HCT116 (cell line): ENCODE measurements at regions not wholly inside any gene's neighbourhood (a gene's known extent, or its start where the extent isn't known, plus 50 kb on each side); places are given as distances from the start of the nearest gene placed in this dataset.

Experiments
- ATAC-seq: fragments of 200-7000 bp; cut with Tn5 transposase; 2 replicates; pipeline ENCODE4 v1.9.1; 2020; ENCODE audit warnings: mild to moderate bottlenecking, moderate library complexity
- BruUV-seq: library from RNA; stranded (reverse); fragments of 400-500 nt; replicated peaks from 2 replicates; lab custom pipeline; 2021; lab: Mats Ljungman, UMichigan
- CTCF ChIA-PET: fragments of 300-600 bp; sonication (Branson Sonifier 250); formaldehyde crosslinking; loops from one replicate; lab custom pipeline; 2021; ENCODE audit warnings: antibody characterized with exemption; lab: Charles Lee
- POLR2A ChIA-PET: fragments of 300-600, 350-600 bp; sonication (Branson Sonifier 250); formaldehyde crosslinking; loops from one replicate; lab custom pipeline; 2021; ENCODE audit warnings: antibody characterized with exemption; lab: Charles Lee
- RAD21 ChIA-PET, 2 experiments: fragments of 300-600 bp; sonication (Branson Sonifier 250); formaldehyde crosslinking; loops; one replicate each; lab custom pipeline; 2023; ENCODE audit warnings: low total read pairs in 2 of 2; ENCODE audit not compliant: uncharacterized antibody in 2 of 2, unreplicated experiment in 2 of 2, low non-redundant PET in 1 of 2; lab: Charles Lee
- DNase-seq: peaks from one replicate; pipeline ENCODE4 v3.0.0-alpha.2; 2010; ENCODE audit warnings: low read depth, low spot score
- H2AFZ ChIP-seq: fragments of 200-600 bp; shearing (Covaris generic), sonication (generic); 2 replicates; pipeline ENCODE4 v1.6.1; 2017; ENCODE audit warnings: low read depth, mixed run types, mixed read lengths, antibody characterized with exemption, low read length; ENCODE audit not compliant: poor library complexity, severe bottlenecking
- H3K27ac ChIP-seq: 2 replicates; pipeline ENCODE4 v1.5.1; 2012; ENCODE audit warnings: low read depth, low read length
- H3K27me3 ChIP-seq: fragments of 200-600 bp; sonication (generic); 2 replicates; pipeline ENCODE4 v1.6.1; 2016; ENCODE audit warnings: mixed run types, low read length, mixed read lengths; ENCODE audit not compliant: insufficient read depth
- H3K36me3 ChIP-seq, 2 experiments: fragments of 200-500 bp in 1 of 2; fragments of 200-600 bp in 1 of 2; sonication (Bioruptor generic) in 1 of 2; sonication (generic) in 1 of 2; 2 replicates each; pipeline versions ENCODE4 v1.5.1 to v1.6.1; 2014 to 2016; ENCODE audit warnings: low read length in 2 of 2, inconsistent platforms in 1 of 2, mixed read lengths in 1 of 2, mixed run types in 1 of 2; ENCODE audit not compliant: insufficient read depth in 2 of 2, control insufficient read depth in 1 of 2
- H3K4me1 ChIP-seq, 2 experiments: fragments of 200-600 bp in 1 of 2; sonication (generic) in 1 of 2; 2 replicates each; pipeline versions ENCODE4 v1.5.1 to v1.6.1; 2012 to 2017; ENCODE audit warnings: low read length in 2 of 2, inconsistent platforms in 1 of 2, mild to moderate bottlenecking in 1 of 2, mixed read lengths in 1 of 2, mixed run types in 1 of 2, moderate library complexity in 1 of 2; ENCODE audit not compliant: insufficient read depth in 2 of 2, control insufficient read depth in 1 of 2
- H3K4me2 ChIP-seq: fragments of 200-600 bp; sonication (generic); 2 replicates; pipeline ENCODE4 v1.6.1; 2017; ENCODE audit warnings: mixed run types, low read length, mixed read lengths
- H3K4me3 ChIP-seq, 2 experiments: fragments of 200-600 bp in 1 of 2; sonication (generic) in 1 of 2; replicated peaks in 1 of 2; 2 replicates each; pipeline ENCODE4 v1.5.1; 2011 to 2016; ENCODE audit warnings: low read length in 2 of 2, control low read depth in 1 of 2, low read depth in 1 of 2, mild to moderate bottlenecking in 1 of 2, mixed read lengths in 1 of 2, mixed run types in 1 of 2
- H3K79me2 ChIP-seq: fragments of 200-600 bp; sonication (generic); 2 replicates; pipeline ENCODE4 v1.6.1; 2017; ENCODE audit warnings: mild to moderate bottlenecking, mixed run types, low read length, moderate library complexity, mixed read lengths; ENCODE audit not compliant: insufficient read depth
- H3K9ac ChIP-seq: fragments of 200-600 bp; sonication (generic); 2 replicates; pipeline ENCODE4 v1.6.1; 2016; ENCODE audit warnings: low read length, mixed read lengths
- H3K9me2 ChIP-seq: fragments of 200-600 bp; sonication (generic), shearing (Covaris generic); 2 replicates; pipeline ENCODE4 v1.6.1; 2017; ENCODE audit warnings: mixed run types, mild to moderate bottlenecking, moderate library complexity; ENCODE audit not compliant: insufficient read depth
- H3K9me3 ChIP-seq, 2 experiments: fragments of 200-500 bp in 1 of 2; fragments of 200-600 bp in 1 of 2; sonication (Bioruptor generic) in 1 of 2; sonication (generic) in 1 of 2; 2 replicates each; pipeline ENCODE4 v1.6.1; 2014 to 2017; ENCODE audit warnings: low read length in 2 of 2, mixed read lengths in 2 of 2, inconsistent platforms in 1 of 2, low read depth in 1 of 2, mild to moderate bottlenecking in 1 of 2, mixed run types in 1 of 2, moderate library complexity in 1 of 2; ENCODE audit not compliant: control insufficient read depth in 1 of 2, insufficient read depth in 1 of 2
- H4K20me1 ChIP-seq: fragments of 200-600 bp; sonication (generic), shearing (Covaris generic); 2 replicates; pipeline ENCODE4 v1.6.1; 2017; ENCODE audit warnings: mixed run types, mild to moderate bottlenecking, moderate library complexity; ENCODE audit not compliant: insufficient read depth
- ATF3 ChIP-seq: IDR thresholded peaks from 2 replicates; pipeline ENCODE4 v1.6.1; 2012
- CBX3 ChIP-seq: IDR thresholded peaks from 2 replicates; pipeline ENCODE4 v1.6.1; 2012; ENCODE audit warnings: low read depth
- CEBPB ChIP-seq: IDR thresholded peaks from 2 replicates; pipeline ENCODE4 v1.6.1; 2012; ENCODE audit warnings: low read depth
- EGR1 ChIP-seq: IDR thresholded peaks from 2 replicates; pipeline ENCODE4 v1.6.1; 2012; ENCODE audit warnings: low read depth
- FOSL1 ChIP-seq: IDR thresholded peaks from 2 replicates; pipeline ENCODE4 v1.6.1; 2012; ENCODE audit warnings: low read depth
- REST ChIP-seq: IDR thresholded peaks from 2 replicates; pipeline ENCODE4 v1.6.1; 2012; ENCODE audit warnings: low read depth
- SIN3A ChIP-seq: IDR thresholded peaks from 2 replicates; pipeline ENCODE4 v1.6.1; 2012; ENCODE audit warnings: low read depth
- TCF7L2 ChIP-seq: IDR thresholded peaks from 2 replicates; pipeline ENCODE4 v1.7.0; 2011; ENCODE audit warnings: borderline replicate concordance, inconsistent platforms; ENCODE audit not compliant: insufficient read depth, insufficient read length; ENCODE audit errors: extremely low read depth
- YY1 ChIP-seq: IDR thresholded peaks from 2 replicates; pipeline ENCODE4 v1.6.1; 2011; ENCODE audit warnings: low read length, low read depth, moderate library complexity, mild to moderate bottlenecking; ENCODE audit not compliant: insufficient replicate concordance; ENCODE audit errors: extremely low read depth
- ZFX ChIP-seq: fragments of 450-650 bp; IDR thresholded peaks from 2 replicates; pipeline ENCODE4 v1.6.1; 2017
- ZNF274 ChIP-seq: fragments of 200-500 bp; sonication (Bioruptor generic); IDR thresholded peaks from 2 replicates; pipeline ENCODE4 v1.6.1; 2014; ENCODE audit warnings: mild to moderate bottlenecking, low read depth, low read length, inconsistent platforms
- intact Hi-C: fragments of 100-400 bp; cut with micrococcal nuclease; formaldehyde crosslinking; loops from 2 replicates; pipeline ENCODE4 v1.10.0; 2022
- TF ChIP-seq, protein P1 (sequence below): IDR thresholded peaks from 2 replicates; pipeline ENCODE4 v1.6.1; 2012

DNA sequence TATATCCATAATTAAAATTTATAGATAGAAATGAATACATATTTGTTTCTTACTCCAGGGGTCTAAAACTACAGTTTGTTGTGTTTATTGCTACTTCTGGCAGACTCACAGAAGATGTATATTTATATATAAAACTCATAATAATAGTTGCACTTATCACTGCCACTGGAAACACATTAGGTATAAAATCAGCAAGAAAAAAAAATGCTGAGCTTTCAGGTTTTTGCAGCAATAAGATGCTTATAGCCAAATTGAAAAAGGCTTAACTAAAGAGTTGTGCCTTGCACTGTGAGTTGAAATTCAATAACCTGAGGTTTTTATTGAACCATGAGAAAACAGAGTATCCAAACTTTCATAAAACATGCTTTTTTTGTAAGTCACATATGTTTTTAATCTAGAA, 623.9 kb upstream of the CRIM1 start:
- RAD21 ChIA-PET = no interaction called here
- H3K4me1 ChIP-seq = no peaks in the 10 kb centered on the region

DNA sequence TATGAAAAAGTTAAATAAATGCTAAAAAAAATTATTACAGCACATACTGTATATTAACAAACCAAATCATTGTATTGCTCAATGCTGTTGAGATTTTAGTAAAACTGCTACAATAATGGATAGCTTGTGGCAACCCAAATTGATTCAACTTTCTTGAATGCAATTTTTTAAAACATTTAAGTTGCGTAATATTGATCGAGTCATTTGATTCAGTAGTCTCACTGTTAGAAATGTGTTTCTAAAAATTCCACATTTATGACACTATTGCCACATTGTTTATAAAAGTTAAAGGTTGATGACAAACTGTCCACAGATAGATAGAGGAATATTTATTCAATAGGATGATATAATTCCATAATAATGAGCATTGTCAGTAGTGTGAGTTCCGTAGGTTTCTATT, 640.7 kb upstream of the CRIM1 start:
- TF ChIP-seq FOSL1 (no peak), EGR1 (no peak), CBX3 (no peak), TCF7L2 (no peak), CEBPB (no peak), SIN3A (no peak), ZFX (no peak), ATF3 (no peak), REST (no peak)
- TF ChIP-seq, protein P1, sequence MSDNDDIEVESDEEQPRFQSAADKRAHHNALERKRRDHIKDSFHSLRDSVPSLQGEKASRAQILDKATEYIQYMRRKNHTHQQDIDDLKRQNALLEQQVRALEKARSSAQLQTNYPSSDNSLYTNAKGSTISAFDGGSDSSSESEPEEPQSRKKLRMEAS = no peak
- intact Hi-C loops = no loop called here

More for the DNA sequence above, 623.9 kb upstream of the CRIM1 start:
- ChIA-PET CTCF (no interaction called here), POLR2A (no interaction called here)
- H3K36me3 ChIP-seq = no peaks in the 10 kb centered on the region
- H3K27me3 ChIP-seq = no peaks in the 10 kb centered on the region
- H3K27ac ChIP-seq = no peak overlapping the region
- no peak for DNase-seq
- H3K9me3 ChIP-seq = no peaks in the 10 kb centered on the region; a peak in 1 of 4 replicates
- H3K9me2 ChIP-seq = no peaks in the 10 kb centered on the region
- no peak overlapping the region for H3K4me3 ChIP-seq
- H4K20me1 ChIP-seq = no peaks in the 10 kb centered on the region
- TF ChIP-seq ZFX = no peak
- TF ChIP-seq ZNF274 = no peak
- no peak for TF ChIP-seq SIN3A
- no peak for TF ChIP-seq YY1
- intact Hi-C loops = no loop called here
- no peak overlapping the region for H2AFZ ChIP-seq
- ATAC-seq = no peak
- BruUV-seq = no TSS peak
- H3K79me2 ChIP-seq = no peaks in the 10 kb centered on the region
- H3K4me2 ChIP-seq = no peak overlapping the region
- H3K9ac ChIP-seq = no peak overlapping the region

More for the DNA sequence above, 640.7 kb upstream of the CRIM1 start:
- Histone ChIP-seq H3K4me3 (no peak overlapping the region), H2AFZ (no peak overlapping the region), H3K9ac (no peak overlapping the region), H3K27ac (no peak overlapping the region), H3K79me2 (no peaks in the 10 kb centered on the region), H3K9me2 (no peaks in the 10 kb centered on the region), H3K4me2 (no peak overlapping the region), H3K36me3 (no peaks in the 10 kb centered on the region), H3K27me3 (no peaks in the 10 kb centered on the region), H4K20me1 (no peaks in the 10 kb centered on the region), H3K9me3 (no peaks in the 10 kb centered on the region), H3K4me1 (no peaks in the 10 kb centered on the region)
- no TSS peak for BruUV-seq
- POLR2A ChIA-PET = no interaction called here
- CTCF ChIA-PET = no interaction called here
- ATAC-seq (no peak), DNase-seq (no peak)
- RAD21 ChIA-PET = no interaction called here
